Lung (tissue), 11 donors: ENCODE measurements at regions not wholly inside any gene's neighbourhood (a gene's known extent, or its start where the extent isn't known, plus 50 kb on each side); places are given as distances from the start of the nearest gene placed in this dataset.
A peak's percentile ranks its signal among the peaks of the same experiment; 100 is the strongest.

ENCODE experiments used
- ATAC-seq: fragments of 200-7000 bp; cut with Tn5 transposase; one replicate; pipeline ENCODE4 v1.9.1; 2020; ENCODE audit warnings: moderate number of reproducible peaks; ENCODE audit not compliant: insufficient read depth, low FRiP score
- DNase-seq, 3 donors: peaks; one replicate each; pipeline ENCODE4 v3.0.0-alpha.2; 2013 to 2017
- H3K27ac ChIP-seq, 2 donors: one replicate each; pipeline ENCODE4 v1.5.1; 2013; ENCODE audit warnings: mild to moderate bottlenecking in 2 of 2, moderate library complexity in 2 of 2, control low read depth in 1 of 2, inconsistent platforms in 1 of 2, low read depth in 1 of 2, low read length in 1 of 2
- H3K27me3 ChIP-seq, 3 donors: one replicate each; pipeline ENCODE4 v1.5.1; 2013; ENCODE audit warnings: low read length in 2 of 3; ENCODE audit not compliant: control insufficient read depth in 3 of 3, insufficient read depth in 3 of 3
- H3K36me3 ChIP-seq, 4 donors: one replicate each; pipeline ENCODE4 v1.5.1; 2013; ENCODE audit warnings: low read length in 4 of 4, mild to moderate bottlenecking in 1 of 4, moderate library complexity in 1 of 4; ENCODE audit not compliant: control insufficient read depth in 4 of 4, insufficient read depth in 4 of 4
- H3K4me1 ChIP-seq, 5 donors: one replicate each; pipeline ENCODE4 v1.5.1; 2013; ENCODE audit warnings: low read length in 5 of 5, mild to moderate bottlenecking in 2 of 5, moderate library complexity in 1 of 5; ENCODE audit not compliant: control insufficient read depth in 5 of 5, insufficient read depth in 5 of 5
- H3K4me3 ChIP-seq: one replicate; pipeline ENCODE4 v1.5.1; 2013; ENCODE audit warnings: mild to moderate bottlenecking, control low read depth, moderate library complexity
- H3K9ac ChIP-seq, 2 donors: one replicate each; pipeline ENCODE4 v1.5.1; 2013; ENCODE audit warnings: low read length in 2 of 2, control low read depth in 1 of 2; ENCODE audit not compliant: insufficient read depth in 1 of 2
- H3K9me3 ChIP-seq, 4 donors: one replicate each; pipeline ENCODE4 v1.5.1; 2013; ENCODE audit warnings: low read length in 3 of 4, mild to moderate bottlenecking in 1 of 4, moderate library complexity in 1 of 4; ENCODE audit not compliant: control insufficient read depth in 4 of 4, insufficient read depth in 3 of 4
- WGBS, 2 donors: extraction: QIAGEN DNeasy Blood & Tissue Kit; methylation state at CpG; one replicate each; pipeline ENCODE4 v1.1.7; 2013; 5-methylcytosine and 5-hydroxymethylcytosine counted together
- TF ChIP-seq, protein P1 (sequence below): IDR thresholded peaks from 2 replicates; pipeline ENCODE4 v1.5.1; 2012; ENCODE audit warnings: mild to moderate bottlenecking; ENCODE audit errors: control extremely low read depth, extremely low read depth
- donor health status: control.
- donor health status: control.
- donor health status: Bipolar disorder and iron deficiency.
- donor health status: healthy.
- donor health status: DM: yes; HTN: yes; CAD: no.

DNA sequence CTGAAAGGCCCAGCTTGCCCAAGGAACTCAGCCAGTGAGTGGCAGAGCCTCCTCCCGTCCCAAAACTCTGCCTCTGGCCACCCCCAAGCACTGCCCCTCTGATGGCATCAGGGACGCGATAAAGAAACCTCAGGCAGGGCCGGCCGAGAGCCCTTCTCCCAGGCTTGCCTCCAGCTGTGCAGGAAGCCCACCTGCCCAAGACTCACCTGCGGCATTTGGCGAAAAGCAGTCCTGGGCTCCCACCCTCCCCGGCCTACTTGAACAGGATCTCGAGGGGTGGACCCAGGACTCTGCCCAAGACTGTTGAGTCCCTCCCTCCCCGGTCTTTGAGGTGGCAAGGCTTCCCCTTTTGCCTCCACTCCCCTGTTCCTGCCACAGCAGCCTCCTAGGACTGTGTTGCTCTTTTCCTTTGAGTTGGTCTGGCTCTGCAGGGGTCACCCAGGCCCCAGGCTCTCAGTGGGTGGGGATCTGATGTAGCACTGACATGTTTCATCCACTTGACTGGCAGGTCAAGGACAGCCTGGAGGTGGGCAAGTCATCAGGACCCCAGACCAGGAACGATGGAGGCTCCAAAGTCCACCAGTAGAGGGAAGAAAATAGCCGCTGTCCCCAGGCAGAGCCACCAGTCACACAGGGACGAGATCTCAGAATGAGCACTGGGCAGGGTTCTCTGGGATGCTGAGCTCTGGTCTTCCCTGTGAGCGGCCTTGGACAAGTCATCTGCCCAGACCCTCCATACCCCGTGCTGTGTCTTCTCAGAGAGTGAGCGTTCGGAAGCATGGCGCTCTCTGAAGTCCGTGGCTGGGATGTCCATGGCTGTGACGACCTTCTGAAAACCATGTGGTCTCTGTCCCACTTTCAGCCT is 111.0 kb upstream of the TNRC6C start:
- H3K27me3 ChIP-seq: no peaks in the 10 kb centered on the region
- H3K4me3 ChIP-seq: no peak overlapping the region
- no peak for ATAC-seq
- DNase-seq: no peak
- no peaks in the 10 kb centered on the region for H3K36me3 ChIP-seq
- H3K4me1 ChIP-seq: peaks cover 0 to 2% (median 0%) of the 10 kb centered on the region in 5 donors
- H3K27ac ChIP-seq: no peak overlapping the region
- H3K9ac ChIP-seq: no peak overlapping the region
- H3K9me3 ChIP-seq: no peaks in the 10 kb centered on the region
- WGBS, 2 donors: 78 to 82% methylated on average over 20 of the region's 20 CpGs
- TF ChIP-seq, protein P1, sequence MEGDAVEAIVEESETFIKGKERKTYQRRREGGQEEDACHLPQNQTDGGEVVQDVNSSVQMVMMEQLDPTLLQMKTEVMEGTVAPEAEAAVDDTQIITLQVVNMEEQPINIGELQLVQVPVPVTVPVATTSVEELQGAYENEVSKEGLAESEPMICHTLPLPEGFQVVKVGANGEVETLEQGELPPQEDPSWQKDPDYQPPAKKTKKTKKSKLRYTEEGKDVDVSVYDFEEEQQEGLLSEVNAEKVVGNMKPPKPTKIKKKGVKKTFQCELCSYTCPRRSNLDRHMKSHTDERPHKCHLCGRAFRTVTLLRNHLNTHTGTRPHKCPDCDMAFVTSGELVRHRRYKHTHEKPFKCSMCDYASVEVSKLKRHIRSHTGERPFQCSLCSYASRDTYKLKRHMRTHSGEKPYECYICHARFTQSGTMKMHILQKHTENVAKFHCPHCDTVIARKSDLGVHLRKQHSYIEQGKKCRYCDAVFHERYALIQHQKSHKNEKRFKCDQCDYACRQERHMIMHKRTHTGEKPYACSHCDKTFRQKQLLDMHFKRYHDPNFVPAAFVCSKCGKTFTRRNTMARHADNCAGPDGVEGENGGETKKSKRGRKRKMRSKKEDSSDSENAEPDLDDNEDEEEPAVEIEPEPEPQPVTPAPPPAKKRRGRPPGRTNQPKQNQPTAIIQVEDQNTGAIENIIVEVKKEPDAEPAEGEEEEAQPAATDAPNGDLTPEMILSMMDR: no peak

DNA sequence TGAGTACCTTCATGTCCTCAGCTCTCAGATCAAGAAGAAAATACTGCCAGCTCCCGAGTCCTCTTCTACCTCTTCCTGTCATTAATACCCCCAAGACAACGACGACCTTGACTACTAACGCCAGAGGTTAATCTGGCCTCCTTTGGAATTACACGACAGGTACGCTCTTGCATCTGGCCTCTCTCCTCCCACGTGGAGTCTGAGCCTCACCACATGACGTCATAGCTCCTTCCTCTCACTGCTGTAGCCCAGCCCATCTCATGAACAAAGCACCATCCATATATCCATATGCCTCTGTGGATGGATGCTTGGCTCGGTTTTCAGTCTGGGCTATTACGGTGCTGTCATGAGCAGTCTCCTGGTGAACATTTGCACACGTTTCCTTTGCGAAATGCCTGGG is 110.2 kb upstream of the TNRC6C start:
- H3K9me3 ChIP-seq: no peaks in the 10 kb centered on the region
- no peaks in the 10 kb centered on the region for H3K36me3 ChIP-seq
- H3K27me3 ChIP-seq: no peaks in the 10 kb centered on the region
- TF ChIP-seq, protein P1: no peak
- no peaks in the 10 kb centered on the region for H3K4me1 ChIP-seq
- ATAC-seq (no peak), DNase-seq (no peak)
- no peak overlapping the region for H3K27ac ChIP-seq
- H3K9ac ChIP-seq: no peak overlapping the region
- WGBS, 2 donors: 77 to 84% methylated on average over 12 of the region's 12 CpGs
- H3K4me3 ChIP-seq: no peak overlapping the region

DNA sequence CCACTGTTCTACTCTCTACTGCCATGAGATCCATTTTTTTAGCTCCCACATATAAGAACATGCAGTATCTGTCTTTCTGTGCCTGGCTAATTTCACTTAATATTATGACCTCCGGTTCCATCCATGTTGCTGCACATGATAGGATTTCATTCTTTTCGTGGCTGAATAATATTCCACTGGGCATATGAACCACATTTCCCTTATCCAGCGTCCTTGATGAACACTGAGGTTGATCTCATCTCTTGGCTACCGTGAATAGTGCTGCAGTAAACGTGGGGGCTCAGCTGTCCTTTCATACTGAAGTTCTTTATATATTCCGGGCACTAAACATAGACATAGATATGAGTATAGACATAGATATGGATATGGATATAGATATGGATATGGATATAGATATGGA is 109.3 kb upstream of the TNRC6C start:
- TF ChIP-seq, protein P1: no peak
- no peak overlapping the region for H3K9ac ChIP-seq
- no peaks in the 10 kb centered on the region for H3K36me3 ChIP-seq
- no peaks in the 10 kb centered on the region for H3K27me3 ChIP-seq
- H3K4me1 ChIP-seq: no peaks in the 10 kb centered on the region
- H3K27ac ChIP-seq: no peak overlapping the region
- DNase-seq (peak in 2 of 3 donors; percentile 51 to 55), ATAC-seq (no peak)
- 90 to 96% methylated on average over 6 of the region's 6 CpGs for WGBS, 2 donors
- no peak overlapping the region for H3K4me3 ChIP-seq
- H3K9me3 ChIP-seq: no peaks in the 10 kb centered on the region

DNA sequence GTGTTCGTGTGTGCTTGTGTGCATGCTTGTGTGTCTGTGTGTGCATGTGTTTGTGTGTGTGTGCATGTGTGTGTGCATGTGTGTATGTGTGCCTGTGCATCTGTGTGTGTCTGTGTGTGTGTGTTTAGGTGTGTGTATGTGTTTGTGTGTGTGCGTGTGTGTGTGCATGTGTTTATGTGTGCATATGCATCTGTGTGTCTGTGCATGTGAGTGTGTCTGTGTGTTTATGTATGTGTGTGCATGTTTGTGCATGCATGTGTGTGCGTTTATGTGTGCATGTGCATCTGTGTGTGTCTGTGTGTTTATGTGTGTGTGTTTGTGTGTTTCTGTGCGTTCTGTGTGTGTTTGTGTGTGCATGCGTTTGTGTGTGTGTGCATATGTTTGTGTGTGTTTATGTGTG is 106.6 kb upstream of the TNRC6C start:
- 94% methylated on average over 5 of the region's 5 CpGs for WGBS, 2 donors
- Histone ChIP-seq H3K9me3 (no peaks in the 10 kb centered on the region), H3K27me3 (no peaks in the 10 kb centered on the region), H3K36me3 (no peaks in the 10 kb centered on the region), H3K4me3 (no peak overlapping the region), H3K4me1 (no peaks in the 10 kb centered on the region), H3K9ac (no peak overlapping the region), H3K27ac (no peak overlapping the region)
- ATAC-seq: no peak
- TF ChIP-seq, protein P1: no peak
- no peak for DNase-seq
